ENCODE measurements at regions not wholly inside any gene's neighbourhood (a gene's known extent, or its start where the extent isn't known, plus 50 kb on each side); places are given as distances from the start of the nearest gene placed in this dataset.

- no peak for TF ChIP-seq MLXIP (CRISPR knock-in tag; IDR thresholded peaks at IDR 0.05; ENCODE audit: borderline replicate concordance)
These were observed 321.6 kb downstream of the SLC4A3 start (continued) for GRCh38 chr2:219949053-219949452.

GRCh38 chr2:219951099-219951498, 323.7 kb downstream of the SLC4A3 start:
- Histone ChIP-seq H3K9ac (ENCODE audit: insufficient read depth, low read depth, low read length) (no peak overlapping the region), H3K36me3 (replicated peaks in 1 of 2; ENCODE audit: control insufficient read depth in 1 of 2, insufficient read depth in 2 of 2, low read length in 2 of 2) (no peaks in the 10 kb centered on the region), H3K4me2 (ENCODE audit: low read depth, low read length) (no peak overlapping the region), H3K79me2 (ENCODE audit: insufficient read depth, low read length) (no peaks in the 10 kb centered on the region), H4K20me1 (ENCODE audit: insufficient read depth, low read length) (no peaks in the 10 kb centered on the region), H3K4me1 (ENCODE audit: insufficient read depth, low read length) (no peaks in the 10 kb centered on the region), H3K4me3 (replicated peaks in 1 of 3; ENCODE audit: insufficient read depth in 1 of 3, low read depth in 2 of 3, low read length in 3 of 3) (no peak overlapping the region), H3K27me3 (ENCODE audit: control insufficient read depth in 1 of 2, insufficient read depth in 2 of 2, low read length in 2 of 2) (no peaks in the 10 kb centered on the region), H2AFZ (ENCODE audit: low read length) (no peak overlapping the region), H3K27ac (ENCODE audit: extremely low read length, insufficient read depth, low read length) (no peak overlapping the region), H3K9me3 (ENCODE audit: low read length) (peaks cover 11% of the 10 kb centered on the region; the same call in 1 of the 2 replicates)
- no peak for ATAC-seq
- no TSS peak for BruUV-seq (replicated peaks)
- no peak for DNase-seq (ENCODE audit: low spot score)
- in situ Hi-C loops (cut with HindIII; ENCODE audit: extremely low pct_ligation_motif_present, low pct_unique_long_range_greater_than_20kb), result no loop called here
- FAIRE-seq, result no peak
- ChIA-PET CTCF (ENCODE audit: low intra/inter-chr PET ratio, low total read pairs) (no interaction called here), POLR2A (no interaction called here)
- intact Hi-C loops (cut with micrococcal nuclease; ENCODE audit: unreplicated experiment), result no loop called here
- no peak for TF ChIP-seq ZNF737 (CRISPR knock-in tag; IDR thresholded peaks at IDR 0.05; ENCODE audit: borderline replicate concordance)
- TF ChIP-seq ZNF276 (CRISPR knock-in tag; IDR thresholded peaks at IDR 0.05; ENCODE audit: low read depth), result no peak
- no peak for TF ChIP-seq AGO2 (optimal IDR thresholded peaks at IDR 0.05; ENCODE audit: low read depth, low read length)
- TF ChIP-seq ZGPAT (CRISPR knock-in tag; IDR thresholded peaks at IDR 0.05), result no peak
- TF ChIP-seq GZF1 (CRISPR knock-in tag; IDR thresholded peaks at IDR 0.05), result no peak
- no peak for TF ChIP-seq ZEB1 (IDR thresholded peaks at IDR 0.05; ENCODE audit: insufficient replicate concordance, low read depth)
- no peak for TF ChIP-seq ELF4 (CRISPR knock-in tag; IDR thresholded peaks at IDR 0.05; ENCODE audit: borderline replicate concordance)
- TF ChIP-seq ZNF784 (CRISPR knock-in tag; IDR thresholded peaks at IDR 0.05; ENCODE audit: borderline replicate concordance), result no peak
- no peak for TF ChIP-seq TRAFD1 (CRISPR knock-in tag; IDR thresholded peaks at IDR 0.05; ENCODE audit: borderline replicate concordance)
- TF ChIP-seq MAF1 (CRISPR knock-in tag; IDR thresholded peaks at IDR 0.05; ENCODE audit: borderline replicate concordance), result no peak
- TF ChIP-seq TOPORS (CRISPR knock-in tag; IDR thresholded peaks at IDR 0.05), result no peak
